Keratinocyte (primary cell): ENCODE measurements at regions not wholly inside any gene's neighbourhood (a gene's known extent, or its start where the extent isn't known, plus 50 kb on each side); places are given as distances from the start of the nearest gene placed in this dataset.

Experiments
- EZH2 ChIP-seq: IDR thresholded peaks from one replicate; pipeline ENCODE4 v1.6.1; 2012; ENCODE audit warnings: inconsistent platforms, mild to moderate bottlenecking, low read length, moderate library complexity
- TF ChIP-seq, protein P1 (sequence below), 3 experiments: IDR thresholded peaks in 1 of 3; conservative IDR thresholded peaks in 1 of 3; optimal IDR thresholded peaks in 1 of 3; 2 replicates in 2 of 3; 3 replicates in 1 of 3; pipeline versions ENCODE3 to v1.5.1; 2011; ENCODE audit warnings: low read length in 3 of 3, mild to moderate bottlenecking in 3 of 3, moderate library complexity in 2 of 3, control low read depth in 1 of 3, inconsistent platforms in 1 of 3; ENCODE audit not compliant: insufficient read depth in 2 of 3; ENCODE audit errors: extremely low read depth in 1 of 3

- no peak for TF ChIP-seq EZH2
- TF ChIP-seq, protein P1, sequence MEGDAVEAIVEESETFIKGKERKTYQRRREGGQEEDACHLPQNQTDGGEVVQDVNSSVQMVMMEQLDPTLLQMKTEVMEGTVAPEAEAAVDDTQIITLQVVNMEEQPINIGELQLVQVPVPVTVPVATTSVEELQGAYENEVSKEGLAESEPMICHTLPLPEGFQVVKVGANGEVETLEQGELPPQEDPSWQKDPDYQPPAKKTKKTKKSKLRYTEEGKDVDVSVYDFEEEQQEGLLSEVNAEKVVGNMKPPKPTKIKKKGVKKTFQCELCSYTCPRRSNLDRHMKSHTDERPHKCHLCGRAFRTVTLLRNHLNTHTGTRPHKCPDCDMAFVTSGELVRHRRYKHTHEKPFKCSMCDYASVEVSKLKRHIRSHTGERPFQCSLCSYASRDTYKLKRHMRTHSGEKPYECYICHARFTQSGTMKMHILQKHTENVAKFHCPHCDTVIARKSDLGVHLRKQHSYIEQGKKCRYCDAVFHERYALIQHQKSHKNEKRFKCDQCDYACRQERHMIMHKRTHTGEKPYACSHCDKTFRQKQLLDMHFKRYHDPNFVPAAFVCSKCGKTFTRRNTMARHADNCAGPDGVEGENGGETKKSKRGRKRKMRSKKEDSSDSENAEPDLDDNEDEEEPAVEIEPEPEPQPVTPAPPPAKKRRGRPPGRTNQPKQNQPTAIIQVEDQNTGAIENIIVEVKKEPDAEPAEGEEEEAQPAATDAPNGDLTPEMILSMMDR (optimal IDR thresholded peaks at IDR 0.05 in 1 of 3, IDR thresholded peaks at IDR 0.05 in 1 of 3, conservative IDR thresholded peaks at IDR 0.05 in 1 of 3; ENCODE audit: extremely low read depth in 1 of 3, insufficient read depth in 2 of 3, low read length in 3 of 3), result no peak
Measured at GRCh38 chr3:177318559-177318958, 121.3 kb upstream of the TBL1XR1 start.
